ENCODE measurements at regions not wholly inside any gene's neighbourhood (a gene's known extent, or its start where the extent isn't known, plus 50 kb on each side); places are given as distances from the start of the nearest gene placed in this dataset.
"Not testable (repeated sequence)": the region's sequence is repeated elsewhere in the genome, so short reads cannot be mapped to it uniquely, and the experiment has no call there.

DNA sequence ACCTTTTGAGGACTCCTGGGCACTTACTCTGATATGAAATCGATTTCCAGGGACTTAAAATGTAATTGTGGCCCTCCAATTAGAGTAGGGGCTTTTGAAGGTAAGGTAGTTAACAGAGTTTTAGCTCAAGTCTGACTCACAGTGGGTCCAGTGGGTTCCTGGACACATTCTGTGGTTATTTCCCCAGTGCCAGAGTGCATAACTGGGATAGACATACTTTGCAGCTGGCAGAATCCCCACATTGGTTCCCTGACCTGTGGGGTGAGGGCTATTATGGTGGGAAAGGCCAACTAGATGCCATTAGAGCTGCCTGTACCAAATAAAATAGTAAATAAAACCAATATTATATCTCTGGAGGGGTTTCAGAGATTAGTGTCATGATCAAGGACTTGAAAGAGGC lies 243.8 kb upstream of the EPHA7 start:
- Histone ChIP-seq H3K36me3 (ENCODE audit: low read depth, missing control alignments) (no peaks in the 10 kb centered on the region), H3K27me3 (no peaks in the 10 kb centered on the region), H3K9me3 (no peaks in the 10 kb centered on the region), H3K4me3 (no peak overlapping the region), H3K4me1 (no peaks in the 10 kb centered on the region), H3K27ac (no peak overlapping the region)
- TF ChIP-seq, protein P1, sequence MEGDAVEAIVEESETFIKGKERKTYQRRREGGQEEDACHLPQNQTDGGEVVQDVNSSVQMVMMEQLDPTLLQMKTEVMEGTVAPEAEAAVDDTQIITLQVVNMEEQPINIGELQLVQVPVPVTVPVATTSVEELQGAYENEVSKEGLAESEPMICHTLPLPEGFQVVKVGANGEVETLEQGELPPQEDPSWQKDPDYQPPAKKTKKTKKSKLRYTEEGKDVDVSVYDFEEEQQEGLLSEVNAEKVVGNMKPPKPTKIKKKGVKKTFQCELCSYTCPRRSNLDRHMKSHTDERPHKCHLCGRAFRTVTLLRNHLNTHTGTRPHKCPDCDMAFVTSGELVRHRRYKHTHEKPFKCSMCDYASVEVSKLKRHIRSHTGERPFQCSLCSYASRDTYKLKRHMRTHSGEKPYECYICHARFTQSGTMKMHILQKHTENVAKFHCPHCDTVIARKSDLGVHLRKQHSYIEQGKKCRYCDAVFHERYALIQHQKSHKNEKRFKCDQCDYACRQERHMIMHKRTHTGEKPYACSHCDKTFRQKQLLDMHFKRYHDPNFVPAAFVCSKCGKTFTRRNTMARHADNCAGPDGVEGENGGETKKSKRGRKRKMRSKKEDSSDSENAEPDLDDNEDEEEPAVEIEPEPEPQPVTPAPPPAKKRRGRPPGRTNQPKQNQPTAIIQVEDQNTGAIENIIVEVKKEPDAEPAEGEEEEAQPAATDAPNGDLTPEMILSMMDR (IDR thresholded peaks at IDR 0.05) = no peak
- TF ChIP-seq POLR2A (IDR thresholded peaks at IDR 0.05) = no peak
- intact Hi-C loops (cut with DNase I; ENCODE audit: low total_unique reads) = no loop called here
- no peak for DNase-seq
- WGBS, 2 donors = 75 to 92% methylated on average over 1 of the region's 1 CpG

DNA sequence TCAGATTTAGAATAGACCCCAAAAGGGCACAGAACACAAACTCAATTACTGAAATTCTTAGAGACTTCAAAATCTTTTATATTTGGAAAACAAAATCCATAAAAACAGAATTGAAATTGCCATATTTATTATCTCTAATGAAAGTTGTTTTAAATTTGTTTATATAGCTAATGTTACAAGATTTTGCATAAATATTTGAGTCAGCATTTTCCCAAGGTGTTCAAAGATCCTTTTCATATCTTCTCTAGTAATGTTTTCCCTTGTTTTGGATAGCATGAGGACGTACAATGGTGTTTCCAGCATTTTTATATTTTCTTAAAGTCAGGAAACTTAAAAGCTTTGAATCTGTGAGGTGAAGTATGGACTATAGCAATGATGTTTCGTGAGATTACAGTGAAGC lies 235.2 kb upstream of the EPHA7 start:
- intact Hi-C loops (cut with DNase I; ENCODE audit: low total_unique reads) = no loop called here
- Histone ChIP-seq H3K36me3 (ENCODE audit: low read depth, missing control alignments) (no peaks in the 10 kb centered on the region), H3K27ac (no peak overlapping the region), H3K4me3 (no peak overlapping the region), H3K9me3 (no peaks in the 10 kb centered on the region), H3K4me1 (no peaks in the 10 kb centered on the region), H3K27me3 (no peaks in the 10 kb centered on the region)
- no peak for DNase-seq
- 89 to 91% methylated on average over 2 of the region's 2 CpGs for WGBS, 2 donors
- no peak for TF ChIP-seq POLR2A (IDR thresholded peaks at IDR 0.05)
- TF ChIP-seq, protein P1 (IDR thresholded peaks at IDR 0.05) = no peak

DNA sequence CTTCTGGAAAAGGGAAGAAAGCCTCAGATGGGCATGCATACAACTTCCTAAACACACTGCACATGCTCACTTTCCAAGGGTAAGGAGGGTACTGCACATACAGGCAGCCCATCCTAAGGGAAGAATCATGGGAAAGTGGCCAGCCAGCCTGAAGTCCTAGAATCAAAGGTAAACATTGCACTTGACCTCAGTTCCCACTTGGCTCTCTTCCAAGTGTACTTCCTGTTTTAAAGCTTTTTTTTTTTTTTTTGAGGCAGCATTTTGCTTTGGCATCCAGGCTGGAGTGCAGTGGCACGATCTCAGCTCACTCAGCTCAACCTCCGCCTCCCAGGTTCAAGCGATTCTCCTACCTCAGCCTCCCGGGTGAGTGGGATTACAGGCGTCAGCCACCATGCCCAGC lies 225.3 kb upstream of the EPHA7 start:
- Histone ChIP-seq H3K36me3 (ENCODE audit: low read depth, missing control alignments) (no peaks in the 10 kb centered on the region), H3K4me3 (no peak overlapping the region), H3K27ac (no peak overlapping the region), H3K9me3 (no peaks in the 10 kb centered on the region), H3K4me1 (no peaks in the 10 kb centered on the region), H3K27me3 (no peaks in the 10 kb centered on the region)
- intact Hi-C loops (cut with DNase I; ENCODE audit: low total_unique reads) = no loop called here
- TF ChIP-seq POLR2A (IDR thresholded peaks at IDR 0.05) = no peak
- TF ChIP-seq, protein P1 (IDR thresholded peaks at IDR 0.05) = no peak
- no peak for DNase-seq
- WGBS, 2 donors = 88 to 90% methylated on average over 5 of the region's 5 CpGs

DNA sequence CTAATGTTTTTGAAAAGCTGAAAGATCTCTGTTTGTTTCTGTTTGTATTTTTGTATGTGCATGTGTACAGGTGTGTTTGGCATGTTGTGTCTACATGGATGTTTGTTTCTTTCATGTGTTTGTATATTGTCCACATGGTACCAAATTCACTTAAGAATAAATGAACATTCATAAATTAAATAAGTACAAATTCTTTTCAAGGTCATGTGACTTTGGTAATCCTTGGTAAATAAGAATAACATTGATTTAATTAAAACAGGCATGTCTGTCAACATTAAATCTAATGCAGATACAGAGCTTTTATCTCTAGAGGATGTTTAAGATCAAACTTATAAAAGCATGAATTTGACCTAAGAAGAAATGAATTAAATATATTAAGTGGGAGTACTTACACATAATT lies 219.8 kb upstream of the EPHA7 start:
- Histone ChIP-seq H3K27me3 (no peaks in the 10 kb centered on the region), H3K9me3 (no peaks in the 10 kb centered on the region), H3K27ac (no peak overlapping the region), H3K4me3 (no peak overlapping the region), H3K36me3 (ENCODE audit: low read depth, missing control alignments) (no peaks in the 10 kb centered on the region), H3K4me1 (no peaks in the 10 kb centered on the region)
- no peak for DNase-seq
- intact Hi-C loops (cut with DNase I; ENCODE audit: low total_unique reads) = no loop called here
- TF ChIP-seq POLR2A (IDR thresholded peaks at IDR 0.05) = no peak
- TF ChIP-seq, protein P1 (IDR thresholded peaks at IDR 0.05) = no peak

DNA sequence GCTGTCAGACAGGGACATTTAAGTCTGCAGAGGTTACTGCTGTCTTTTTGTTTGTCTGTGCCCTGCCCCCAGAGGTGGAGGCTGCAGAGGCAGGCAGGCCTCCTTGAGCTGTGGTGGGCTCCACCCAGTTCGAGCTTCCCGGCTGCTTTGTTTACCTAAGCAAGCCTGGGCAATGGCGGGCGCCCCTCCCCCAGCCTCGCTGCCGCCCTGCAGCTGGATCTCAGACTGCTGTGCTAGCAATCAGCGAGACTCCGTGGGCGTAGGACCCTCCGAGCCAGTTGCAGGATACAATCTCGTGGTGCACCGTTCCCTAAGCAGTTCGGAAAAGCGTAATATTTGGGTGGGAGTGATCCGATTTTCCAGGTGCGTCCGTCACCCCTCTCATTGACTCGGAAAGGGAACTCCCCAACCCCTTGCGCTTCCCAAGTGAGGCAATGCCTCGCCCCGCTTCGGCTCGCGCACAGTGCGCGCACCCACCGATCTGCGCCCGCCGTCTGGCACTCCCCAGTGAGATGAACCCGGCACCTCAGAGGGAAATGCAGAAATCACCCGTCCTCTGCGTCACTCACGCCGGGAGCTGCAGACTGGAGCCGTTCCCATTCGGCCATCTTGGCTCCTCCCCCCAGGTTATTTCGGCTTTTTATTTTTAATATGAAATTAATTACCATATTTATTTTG lies 217.8 kb upstream of the EPHA7 start:
- DNase-seq; H3K36me3 ChIP-seq (ENCODE audit: low read depth, missing control alignments); intact Hi-C loops (cut with DNase I; ENCODE audit: low total_unique reads); H3K9me3 ChIP-seq; H3K27ac ChIP-seq; H3K27me3 ChIP-seq; H3K4me1 ChIP-seq: not testable (repeated sequence)
- WGBS, 2 donors = 73 to 83% methylated on average over 23 to 38 of the region's 38 CpGs
- H3K4me3 ChIP-seq = peak overlapping the region in 1 of 2 donors; percentile 12
